ENCODE measurements at regions not wholly inside any gene's neighbourhood (a gene's known extent, or its start where the extent isn't known, plus 50 kb on each side); places are given as distances from the start of the nearest gene placed in this dataset.
A peak's percentile ranks its signal among the peaks of the same experiment; 100 is the strongest.

- no peak for DNase-seq (ENCODE audit: low spot score)
- TF ChIP-seq CTCF (IDR thresholded peaks at IDR 0.05; ENCODE audit: borderline replicate concordance, control extremely low read depth, extremely low read depth, insufficient read depth, missing control alignments), result no peak
- in situ Hi-C loops (cut with MboI; ENCODE audit: low sequenced_read_pairs, unreplicated experiment), result no loop called here
Observed at GRCh38 chr12:93243382-93243688, 134.4 kb upstream of the NUDT4 start.

- TF ChIP-seq CTCF (IDR thresholded peaks at IDR 0.05; ENCODE audit: borderline replicate concordance, control extremely low read depth, extremely low read depth, insufficient read depth, missing control alignments), result no peak
- no peak for DNase-seq (ENCODE audit: low spot score)
- in situ Hi-C loops (cut with MboI; ENCODE audit: low sequenced_read_pairs, unreplicated experiment), result no loop called here
Observed at GRCh38 chr12:93243689-93244513, 133.8 kb upstream of the NUDT4 start.

- DNase-seq (ENCODE audit: low spot score), result peak; percentile 43
- no peak for TF ChIP-seq CTCF (IDR thresholded peaks at IDR 0.05; ENCODE audit: borderline replicate concordance, control extremely low read depth, extremely low read depth, insufficient read depth, missing control alignments)
- in situ Hi-C loops (cut with MboI; ENCODE audit: low sequenced_read_pairs, unreplicated experiment), result no loop called here
Observed at GRCh38 chr12:93244514-93245077, 133.1 kb upstream of the NUDT4 start.

- in situ Hi-C loops (cut with MboI; ENCODE audit: low sequenced_read_pairs, unreplicated experiment), result no loop called here
- peak; percentile 62 for DNase-seq (ENCODE audit: low spot score)
- no peak for TF ChIP-seq CTCF (IDR thresholded peaks at IDR 0.05; ENCODE audit: borderline replicate concordance, control extremely low read depth, extremely low read depth, insufficient read depth, missing control alignments)
Observed at GRCh38 chr12:93245543-93245942, 132.2 kb upstream of the NUDT4 start.

- in situ Hi-C loops (cut with MboI; ENCODE audit: low sequenced_read_pairs, unreplicated experiment), result no loop called here
- TF ChIP-seq CTCF (IDR thresholded peaks at IDR 0.05; ENCODE audit: borderline replicate concordance, control extremely low read depth, extremely low read depth, insufficient read depth, missing control alignments), result no peak
- no peak for DNase-seq (ENCODE audit: low spot score)
Observed at GRCh38 chr12:93247313-93247991, 130.3 kb upstream of the NUDT4 start.

- no peak for TF ChIP-seq CTCF (IDR thresholded peaks at IDR 0.05; ENCODE audit: borderline replicate concordance, control extremely low read depth, extremely low read depth, insufficient read depth, missing control alignments)
- in situ Hi-C loops (cut with MboI; ENCODE audit: low sequenced_read_pairs, unreplicated experiment), result no loop called here
- no peak for DNase-seq (ENCODE audit: low spot score)
Observed at GRCh38 chr12:93252221-93252620, 125.5 kb upstream of the NUDT4 start.
